ENCODE measurements at regions not wholly inside any gene's neighbourhood (a gene's known extent, or its start where the extent isn't known, plus 50 kb on each side); places are given as distances from the start of the nearest gene placed in this dataset.
A peak's percentile ranks its signal among the peaks of the same experiment; 100 is the strongest.

DNA sequence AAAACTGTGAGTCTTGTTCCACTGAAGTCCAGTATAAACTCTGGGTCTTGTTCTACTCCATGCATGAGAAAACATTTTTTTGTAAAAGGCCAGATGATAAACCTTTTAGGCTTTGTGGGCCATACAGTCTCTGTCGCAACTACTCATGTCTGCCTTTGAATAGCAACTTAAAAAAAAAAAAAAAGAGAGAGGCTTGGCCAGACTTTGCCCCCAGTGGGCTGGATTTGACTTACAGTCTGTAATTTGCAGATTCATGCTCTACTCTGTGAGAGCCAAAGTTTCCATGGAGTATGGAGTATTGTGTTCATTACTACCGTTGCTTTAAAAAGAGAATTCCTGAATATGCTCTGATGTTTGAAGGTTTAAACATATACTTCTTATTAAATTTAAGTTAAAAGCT lies 654.9 kb upstream of the PKN2 start:
- in situ Hi-C loops (cut with HindIII; ENCODE audit: low pct_unique_long_range_greater_than_20kb, low sequenced_read_pairs) = no loop called here
- DNase-seq (ENCODE audit: low read depth, low spot score) = peak; percentile 38

DNA sequence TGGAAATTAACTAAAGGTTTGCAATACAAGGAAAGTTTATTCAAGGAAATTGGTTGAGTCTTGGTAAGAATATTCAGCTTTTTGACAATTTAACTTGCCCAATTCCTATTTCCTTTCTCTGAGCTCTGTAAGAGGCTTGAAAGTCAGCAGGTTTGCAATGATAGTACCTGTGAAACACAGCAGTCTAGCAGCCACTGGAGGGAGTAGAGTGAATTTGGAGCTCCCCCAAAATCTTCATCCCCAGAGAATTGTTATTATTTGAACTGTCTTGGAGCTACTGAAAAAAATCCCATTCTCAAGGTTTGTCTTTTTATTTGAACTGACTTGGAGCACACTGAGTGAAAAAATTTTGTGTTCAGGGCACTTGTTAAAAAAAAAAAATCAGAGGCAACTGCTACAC lies 654.2 kb upstream of the PKN2 start:
- no peak for DNase-seq (ENCODE audit: low read depth, low spot score)
- in situ Hi-C loops (cut with HindIII; ENCODE audit: low pct_unique_long_range_greater_than_20kb, low sequenced_read_pairs) = no loop called here

DNA sequence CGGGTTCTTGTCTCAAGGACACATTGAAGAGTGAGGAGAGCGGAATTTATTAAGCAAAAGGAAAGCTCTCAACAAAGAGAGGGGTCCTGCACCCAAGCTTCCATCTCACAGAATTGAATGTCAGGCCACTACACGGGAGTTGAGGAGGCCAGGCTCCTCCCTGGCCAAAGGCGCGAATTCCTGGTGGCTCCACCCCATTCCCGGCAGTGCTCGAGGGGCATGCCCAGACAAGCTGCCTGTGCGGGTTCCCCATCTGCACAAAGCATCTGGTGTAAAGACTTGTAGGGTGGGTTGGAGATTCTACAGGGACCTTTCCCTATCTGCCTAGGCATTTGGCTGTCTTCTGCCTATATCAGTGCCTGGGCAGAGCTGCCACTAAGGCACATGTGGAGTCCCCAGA lies 648.5 kb upstream of the PKN2 start:
- no peak for DNase-seq (ENCODE audit: low read depth, low spot score)
- in situ Hi-C loops (cut with HindIII; ENCODE audit: low pct_unique_long_range_greater_than_20kb, low sequenced_read_pairs) = no loop called here

DNA sequence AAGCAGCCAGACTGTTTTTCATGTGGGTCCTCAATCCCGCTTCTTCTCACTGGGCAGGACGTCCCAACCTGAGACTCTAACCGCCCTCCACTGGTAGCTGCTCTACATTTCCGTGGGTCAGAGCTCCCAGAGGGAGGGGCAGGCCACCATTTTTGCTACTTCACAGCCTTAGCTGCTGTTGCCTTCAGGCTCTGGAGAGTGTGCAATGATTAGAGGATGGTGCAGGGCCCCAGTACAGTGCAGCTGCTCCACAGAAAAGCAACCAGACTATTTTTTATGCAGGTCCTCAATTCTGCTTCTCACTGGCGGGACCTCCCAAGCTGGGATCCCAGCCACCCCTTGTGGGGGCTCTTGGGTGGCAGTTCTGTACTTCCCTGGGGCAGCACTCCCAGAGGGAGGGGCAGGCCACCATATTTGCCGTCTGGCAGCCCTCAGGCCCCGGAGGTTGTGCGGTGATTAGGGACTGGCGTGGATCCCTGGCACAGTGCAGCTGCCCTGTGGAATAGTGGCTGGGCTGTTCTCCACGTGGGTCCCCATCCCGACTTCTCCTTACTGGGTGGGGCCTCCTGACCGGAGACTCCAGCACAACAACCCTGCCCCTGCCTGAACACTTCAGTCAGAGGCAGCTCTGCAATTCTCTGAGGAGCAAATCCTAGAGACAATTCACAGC lies 647.6 kb upstream of the PKN2 start:
- DNase-seq (ENCODE audit: low read depth, low spot score) = no peak
- in situ Hi-C loops (cut with HindIII; ENCODE audit: low pct_unique_long_range_greater_than_20kb, low sequenced_read_pairs) = no loop called here

DNA sequence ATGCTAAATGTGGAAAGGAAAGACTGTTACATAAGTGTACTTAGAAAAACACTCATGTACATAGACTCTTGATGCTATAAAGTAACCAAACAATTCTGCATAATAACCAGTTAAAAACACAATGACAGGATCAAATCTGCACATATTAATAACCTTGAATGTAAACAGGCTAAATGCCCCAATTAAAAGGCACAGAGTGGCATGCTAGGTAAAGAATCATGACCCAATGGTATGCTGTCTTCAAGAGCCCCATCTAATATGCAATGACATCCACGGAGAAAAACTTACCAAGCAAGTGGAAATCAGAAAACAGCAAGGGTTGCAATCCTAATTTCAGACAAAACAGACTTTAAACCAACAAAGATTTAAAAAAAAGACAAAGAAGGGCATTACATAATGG lies 644.8 kb upstream of the PKN2 start:
- in situ Hi-C loops (cut with HindIII; ENCODE audit: low pct_unique_long_range_greater_than_20kb, low sequenced_read_pairs) = no loop called here
- DNase-seq (ENCODE audit: low read depth, low spot score) = no peak

DNA sequence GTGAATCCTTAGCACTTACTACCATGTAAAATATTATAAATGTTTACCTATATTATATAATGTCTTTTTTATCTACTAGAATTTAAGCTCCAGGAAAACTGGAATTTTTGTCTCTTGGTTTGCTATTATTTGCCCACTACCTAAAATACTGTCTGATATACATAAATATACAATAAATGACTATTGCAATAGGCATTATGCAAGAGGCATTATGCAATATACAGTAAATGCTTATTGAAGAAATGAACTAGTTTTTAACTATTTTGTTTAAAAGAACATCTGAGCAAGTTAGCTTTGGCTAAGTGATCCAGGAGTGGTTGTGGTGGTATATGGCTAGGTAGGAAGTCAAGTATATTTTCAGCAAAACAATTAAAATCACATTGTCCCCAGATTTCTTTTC lies 640.2 kb upstream of the PKN2 start:
- in situ Hi-C loops (cut with HindIII; ENCODE audit: low pct_unique_long_range_greater_than_20kb, low sequenced_read_pairs) = no loop called here
- DNase-seq (ENCODE audit: low read depth, low spot score) = no peak

DNA sequence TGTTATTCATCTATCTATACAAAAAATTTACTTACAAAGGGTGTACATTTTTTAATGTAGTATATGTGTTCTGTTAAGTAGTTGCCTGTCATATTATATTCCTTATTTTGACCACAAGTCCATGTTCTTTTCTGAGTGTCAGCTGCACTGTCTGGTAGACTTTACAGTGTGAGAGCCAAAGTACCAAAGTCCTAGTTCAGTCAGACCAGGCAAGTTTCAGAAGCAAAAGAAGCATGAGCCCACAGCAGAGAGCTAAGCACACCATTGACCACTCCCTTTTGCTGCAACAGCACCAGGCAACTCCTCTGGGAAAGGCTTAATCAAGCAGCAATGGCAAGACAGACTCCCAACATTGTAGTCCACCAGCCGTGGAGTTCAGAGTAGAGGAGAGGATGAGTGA lies 631.9 kb upstream of the PKN2 start:
- DNase-seq (ENCODE audit: low read depth, low spot score) = no peak
- in situ Hi-C loops (cut with HindIII; ENCODE audit: low pct_unique_long_range_greater_than_20kb, low sequenced_read_pairs) = no loop called here

DNA sequence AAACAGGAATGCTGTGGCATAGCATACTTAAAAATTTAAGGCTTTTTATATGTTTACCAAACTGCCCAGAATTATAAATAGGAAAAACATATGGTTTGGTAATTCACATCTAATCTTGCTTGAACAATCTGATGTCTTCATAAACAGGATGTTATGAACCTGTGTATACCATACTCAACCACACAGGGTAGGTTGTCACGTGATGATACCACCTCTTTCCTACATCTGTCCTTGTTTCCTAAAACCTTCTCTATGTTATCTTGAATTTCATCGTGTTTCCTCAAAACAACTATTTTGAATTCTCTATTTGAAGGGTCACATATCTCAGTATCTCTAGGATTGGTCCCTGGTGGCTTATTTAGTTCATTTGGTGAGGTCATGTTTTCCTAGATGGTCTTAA lies 631.0 kb upstream of the PKN2 start:
- in situ Hi-C loops (cut with HindIII; ENCODE audit: low pct_unique_long_range_greater_than_20kb, low sequenced_read_pairs) = no loop called here
- DNase-seq (ENCODE audit: low read depth, low spot score) = no peak

DNA sequence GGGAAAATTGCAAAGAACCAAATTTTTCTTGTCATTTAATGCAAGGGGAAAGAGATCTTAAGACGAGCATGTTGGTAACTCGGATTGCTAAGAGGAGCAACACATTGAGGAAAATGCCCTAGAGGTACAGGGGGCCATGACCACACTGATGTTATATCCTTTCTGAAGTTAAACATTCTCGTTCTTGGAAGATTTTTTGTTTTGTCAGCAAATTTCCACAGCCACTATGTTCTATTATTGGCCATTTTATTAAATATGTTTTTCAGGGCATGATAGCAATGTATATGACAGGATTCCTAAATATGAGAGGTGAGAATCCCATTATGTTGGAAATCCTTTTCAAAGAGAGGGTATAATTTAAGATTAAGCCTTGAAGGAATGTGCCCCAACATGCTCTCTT lies 627.2 kb upstream of the PKN2 start:
- in situ Hi-C loops (cut with HindIII; ENCODE audit: low pct_unique_long_range_greater_than_20kb, low sequenced_read_pairs) = no loop called here
- DNase-seq (ENCODE audit: low read depth, low spot score) = no peak

DNA sequence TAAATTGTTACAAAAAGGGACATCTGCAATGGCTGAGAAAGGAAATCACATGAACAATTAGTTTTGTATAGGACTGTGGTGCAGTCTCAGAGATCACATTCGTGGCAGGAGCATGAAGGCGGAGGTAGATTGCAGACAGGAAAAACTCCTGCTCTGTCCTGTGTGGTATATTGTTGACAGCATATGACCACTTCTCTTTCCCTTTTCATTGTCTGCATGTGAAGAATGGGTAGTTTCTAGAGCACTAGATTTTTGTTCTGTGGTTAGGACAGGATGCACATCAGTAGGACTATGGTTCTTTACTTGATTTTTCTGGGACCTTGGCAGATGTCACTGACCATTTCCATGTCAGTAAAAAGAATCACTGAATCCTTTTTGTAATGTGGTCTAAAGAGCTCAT lies 625.9 kb upstream of the PKN2 start:
- DNase-seq (ENCODE audit: low read depth, low spot score) = no peak
- in situ Hi-C loops (cut with HindIII; ENCODE audit: low pct_unique_long_range_greater_than_20kb, low sequenced_read_pairs) = no loop called here

DNA sequence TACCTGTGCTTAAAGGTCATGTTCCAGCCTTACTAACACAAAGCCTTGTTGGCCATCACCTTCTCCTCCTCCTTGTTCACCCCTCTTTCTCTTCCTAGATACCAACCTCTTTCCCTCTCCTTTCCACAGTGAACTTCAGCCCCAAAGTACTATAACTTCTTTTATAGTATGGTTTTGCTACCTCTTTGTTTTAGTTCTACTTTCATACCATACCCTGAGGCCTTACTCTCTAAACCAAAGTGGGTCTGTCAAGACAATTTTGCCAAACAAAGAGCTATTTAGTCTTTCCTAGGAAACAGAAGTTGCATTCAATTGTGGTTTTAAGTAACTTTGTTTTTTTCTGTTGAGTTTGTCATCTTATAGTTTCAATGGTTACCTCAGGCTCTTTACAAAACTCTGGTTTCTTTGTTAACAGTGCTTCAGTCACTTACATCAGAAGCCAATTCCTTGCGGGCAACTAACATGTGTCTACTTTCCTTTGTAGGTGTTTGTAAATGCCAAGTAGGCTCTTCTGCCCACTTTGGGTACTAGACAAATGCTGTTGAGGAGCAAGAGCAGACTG lies 623.9 kb upstream of the PKN2 start:
- in situ Hi-C loops (cut with HindIII; ENCODE audit: low pct_unique_long_range_greater_than_20kb, low sequenced_read_pairs) = no loop called here
- peak; percentile 91 for DNase-seq (ENCODE audit: low read depth, low spot score)

DNA sequence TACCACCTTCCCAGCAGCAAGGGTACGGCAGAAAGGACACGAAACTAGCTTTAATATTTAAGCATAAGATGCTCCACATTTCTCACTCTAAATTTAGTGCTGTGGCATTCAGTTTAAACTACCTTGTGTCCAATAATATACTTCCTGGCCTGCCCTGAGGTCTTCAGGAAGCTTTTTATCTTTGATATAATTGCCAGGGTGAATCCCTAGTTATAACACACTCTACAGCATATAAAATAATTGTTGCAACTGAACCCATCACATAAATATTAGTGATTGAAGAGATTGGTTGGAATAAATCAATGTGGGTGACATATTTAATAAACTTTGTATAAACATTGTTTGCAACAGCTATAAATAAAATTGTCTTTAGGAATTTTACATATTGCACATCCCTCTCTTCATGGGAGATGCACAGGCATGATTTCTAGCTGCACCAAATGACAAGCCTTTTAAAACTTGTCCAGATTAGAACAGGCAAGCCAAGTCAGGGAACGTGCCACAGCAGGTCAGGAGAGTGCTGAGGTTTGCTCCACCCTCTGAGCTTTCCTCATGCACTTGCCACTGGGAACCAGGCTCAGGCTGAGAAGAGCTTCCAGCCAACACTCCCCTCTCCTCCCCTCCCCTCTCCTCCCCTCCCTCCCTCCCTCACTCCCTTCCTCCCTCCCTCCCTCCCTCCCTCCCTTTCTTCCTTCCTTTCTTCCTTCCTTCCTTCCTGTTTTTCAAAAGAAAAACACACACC lies 623.2 kb upstream of the PKN2 start:
- no peak for DNase-seq (ENCODE audit: low read depth, low spot score)
- in situ Hi-C loops (cut with HindIII; ENCODE audit: low pct_unique_long_range_greater_than_20kb, low sequenced_read_pairs) = no loop called here

DNA sequence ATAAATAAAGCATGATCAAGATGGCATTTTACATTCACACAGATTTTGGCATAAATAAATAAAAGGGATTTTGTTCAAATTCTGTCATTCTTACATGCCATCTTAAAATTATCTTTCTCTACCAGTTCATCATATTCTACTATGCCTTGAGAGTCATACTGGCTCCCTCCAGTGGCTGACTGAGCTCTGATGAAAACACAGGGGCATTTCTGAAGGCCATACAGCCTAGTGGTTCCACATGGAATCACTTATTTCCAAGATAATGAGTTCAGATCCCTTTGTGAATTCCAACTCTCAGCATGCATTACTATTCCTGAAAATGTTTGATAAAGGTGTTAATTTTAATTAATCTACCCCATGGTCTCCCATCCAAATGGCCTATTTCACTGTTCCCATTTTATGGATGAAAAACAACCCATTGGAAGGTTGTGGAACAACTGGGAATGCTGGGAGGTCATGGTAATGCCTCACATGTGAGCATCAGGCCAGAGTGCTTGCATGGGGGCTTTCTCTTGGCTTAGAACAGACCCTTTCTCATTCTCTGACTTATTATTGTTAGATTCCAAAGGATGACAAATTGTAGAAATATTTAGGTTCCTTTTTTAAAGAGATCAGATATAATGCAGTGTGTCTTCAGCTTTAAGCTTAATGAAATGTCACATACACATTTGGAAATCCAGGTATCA lies 622.4 kb upstream of the PKN2 start:
- in situ Hi-C loops (cut with HindIII; ENCODE audit: low pct_unique_long_range_greater_than_20kb, low sequenced_read_pairs) = no loop called here
- DNase-seq (ENCODE audit: low read depth, low spot score) = peak; percentile 74

DNA sequence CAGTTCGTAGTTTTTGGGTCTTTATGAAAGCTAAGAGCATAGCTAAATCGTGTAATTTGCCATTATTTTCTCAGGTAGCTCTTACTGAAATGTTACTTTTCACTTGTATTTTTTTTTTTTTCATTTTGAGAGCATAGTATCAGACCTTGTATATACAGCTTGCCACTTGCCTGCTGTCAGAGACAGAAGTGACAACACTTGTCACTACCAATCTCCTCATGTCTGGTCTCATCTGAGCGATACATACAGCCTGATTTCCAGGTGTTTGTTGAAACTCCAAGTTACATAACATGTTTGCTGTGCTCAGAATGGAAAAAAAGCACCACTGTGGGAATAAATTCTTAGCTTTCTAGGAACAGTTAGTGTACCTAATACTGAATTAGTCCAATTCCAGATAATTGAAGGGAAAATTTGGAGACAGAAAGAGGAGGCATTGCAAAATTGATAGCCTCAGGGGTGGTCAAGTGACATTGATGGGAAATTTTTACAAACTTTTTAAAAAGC lies 621.4 kb upstream of the PKN2 start:
- DNase-seq (ENCODE audit: low read depth, low spot score) = no peak
- in situ Hi-C loops (cut with HindIII; ENCODE audit: low pct_unique_long_range_greater_than_20kb, low sequenced_read_pairs) = no loop called here

DNA sequence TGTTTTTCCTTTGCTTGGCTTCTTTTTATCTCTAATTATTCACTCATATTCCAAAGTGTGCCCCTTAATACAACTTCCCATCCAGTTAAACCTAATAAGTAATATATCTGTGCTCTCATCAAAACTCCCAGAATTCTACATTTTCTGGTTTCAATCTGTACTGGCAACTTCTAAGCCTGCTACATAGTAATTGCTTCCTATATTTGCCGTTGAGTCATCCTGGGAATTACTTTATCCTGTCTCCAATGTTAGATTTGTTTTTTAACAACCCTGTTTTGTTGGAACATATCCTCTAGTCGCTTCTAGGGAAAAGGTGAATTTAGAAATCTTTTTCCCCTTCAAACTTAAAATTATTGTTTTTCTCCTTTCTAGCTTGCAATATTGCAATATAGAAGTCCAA lies 620.5 kb upstream of the PKN2 start:
- in situ Hi-C loops (cut with HindIII; ENCODE audit: low pct_unique_long_range_greater_than_20kb, low sequenced_read_pairs) = no loop called here

DNA sequence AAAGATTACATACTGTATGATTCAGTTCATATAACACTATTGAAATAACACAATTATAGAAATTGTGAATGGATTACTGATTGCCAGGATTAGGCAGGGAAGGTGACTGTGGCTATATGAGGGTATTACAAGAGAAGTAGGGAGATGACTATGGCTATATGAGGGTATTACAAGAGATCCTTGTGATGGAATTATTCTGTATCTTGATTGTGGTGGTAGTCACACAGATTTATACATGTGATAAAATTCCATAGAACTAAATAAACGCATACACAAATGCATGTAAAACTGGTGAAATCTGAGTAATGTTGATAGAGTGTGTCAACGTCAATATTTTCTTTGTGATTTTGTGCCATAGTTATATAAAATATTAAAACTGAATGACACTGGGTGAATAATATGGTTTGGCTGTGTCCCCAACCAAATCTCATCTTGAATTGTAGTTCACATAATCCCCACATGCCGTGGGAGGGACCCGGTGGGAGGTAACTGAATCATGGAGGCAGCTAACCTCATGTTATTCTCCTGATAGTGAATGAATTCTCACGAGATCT lies 615.6 kb upstream of the PKN2 start:
- in situ Hi-C loops (cut with HindIII; ENCODE audit: low pct_unique_long_range_greater_than_20kb, low sequenced_read_pairs) = no loop called here

More for the DNA sequence above, 620.5 kb upstream of the PKN2 start:
- no peak for DNase-seq (ENCODE audit: low read depth, low spot score)

DNA sequence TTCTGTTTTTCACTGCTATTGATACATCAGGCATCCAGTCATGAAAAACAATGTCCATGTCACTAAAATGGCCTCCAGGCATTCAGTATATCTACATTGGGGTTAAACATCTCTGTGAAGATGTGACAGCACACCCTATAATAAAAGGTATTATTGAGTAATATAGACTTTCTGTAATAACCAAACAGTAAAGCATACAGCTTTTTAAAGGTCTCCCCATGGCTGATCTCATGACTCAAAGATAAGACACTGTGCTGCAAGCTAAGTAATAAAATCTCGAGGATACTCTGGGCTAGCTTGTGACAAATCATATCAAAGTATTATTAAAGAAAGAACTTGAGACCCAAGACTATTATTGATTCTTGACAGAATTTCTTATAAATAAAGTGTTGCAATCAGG lies 613.1 kb upstream of the PKN2 start:
- no peak for DNase-seq (ENCODE audit: low read depth, low spot score)
- in situ Hi-C loops (cut with HindIII; ENCODE audit: low pct_unique_long_range_greater_than_20kb, low sequenced_read_pairs) = no loop called here

More for the DNA sequence above, 615.6 kb upstream of the PKN2 start:
- DNase-seq (ENCODE audit: low read depth, low spot score) = no peak

DNA sequence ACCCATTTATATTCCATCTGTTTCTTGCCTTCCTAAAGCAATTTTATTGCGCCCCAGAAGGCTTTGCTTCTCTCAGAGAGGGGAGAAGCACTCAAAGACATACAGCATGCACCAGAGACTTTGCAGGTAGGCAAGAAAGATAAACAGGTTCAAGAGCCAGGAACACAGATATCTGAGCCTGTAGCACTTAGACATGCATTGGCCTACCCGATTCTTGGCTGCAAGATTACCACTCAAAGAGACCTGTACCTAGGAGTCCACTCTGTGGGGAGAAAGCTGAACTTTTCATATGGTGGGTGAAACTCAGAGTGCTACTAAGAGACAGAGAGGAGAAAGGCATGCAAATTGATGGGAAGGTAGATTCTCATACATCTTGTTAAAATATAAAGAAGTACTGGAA lies 609.4 kb upstream of the PKN2 start:
- DNase-seq (ENCODE audit: low read depth, low spot score) = no peak
- in situ Hi-C loops (cut with HindIII; ENCODE audit: low pct_unique_long_range_greater_than_20kb, low sequenced_read_pairs) = no loop called here

All from SK-MEL-5 (cell line).